Nephron (organoid): ENCODE measurements at regions not wholly inside any gene's neighbourhood (a gene's known extent, or its start where the extent isn't known, plus 50 kb on each side); places are given as distances from the start of the nearest gene placed in this dataset.
A peak's percentile ranks its signal among the peaks of the same experiment; 100 is the strongest.

ENCODE experiments used
- H3K27ac Mint-ChIP-seq, 3 experiments: 2 replicates each; pipeline ENCODE4 v1.8.0; 2020; ENCODE audit warnings: mixed read lengths in 3 of 3, mild to moderate bottlenecking in 2 of 3, moderate library complexity in 1 of 3
- H3K27me3 Mint-ChIP-seq: 2 replicates; pipeline ENCODE4 v1.8.0; 2021; ENCODE audit warnings: low read depth, mild to moderate bottlenecking, moderate library complexity, mixed read lengths
- H3K36me3 Mint-ChIP-seq: 2 replicates; pipeline ENCODE4 v1.8.0; 2020; ENCODE audit warnings: low read depth, mixed read lengths
- H3K4me1 Mint-ChIP-seq: 2 replicates; pipeline ENCODE4 v1.8.0; 2020; ENCODE audit warnings: mixed read lengths
- H3K4me3 Mint-ChIP-seq, 3 experiments: 2 replicates each; pipeline ENCODE4 v1.8.0; 2020; ENCODE audit warnings: mild to moderate bottlenecking in 3 of 3, mixed read lengths in 3 of 3, moderate library complexity in 2 of 3
- H3K9me3 Mint-ChIP-seq: 2 replicates; pipeline ENCODE4 v1.8.0; 2020; ENCODE audit warnings: mixed read lengths
- CTCF ChIP-seq, 3 experiments: fragments of 200-600 bp; sonication (generic); IDR thresholded peaks; one replicate each; pipeline ENCODE4 v1.5.0; 2021; ENCODE audit warnings: antibody characterized with exemption in 3 of 3; ENCODE audit not compliant: unreplicated experiment in 3 of 3

GRCh38 chr11:56932572-56933220, 56.0 kb upstream of the OR5AK2 start:
- no peak for TF ChIP-seq CTCF (IDR thresholded peaks at IDR 0.05; ENCODE audit: unreplicated experiment in 3 of 3)
- H3K4me3 Mint-ChIP-seq: no peak overlapping the region
- H3K27me3 Mint-ChIP-seq: peaks cover 9% of the 10 kb centered on the region
- H3K9me3 Mint-ChIP-seq: no peaks in the 10 kb centered on the region
- H3K36me3 Mint-ChIP-seq: no peaks in the 10 kb centered on the region
- no peaks in the 10 kb centered on the region for H3K4me1 Mint-ChIP-seq
- no peak overlapping the region for H3K27ac Mint-ChIP-seq

GRCh38 chr11:56923116-56923515, 65.6 kb upstream of the OR5AK2 start:
- TF ChIP-seq CTCF (IDR thresholded peaks at IDR 0.05; ENCODE audit: unreplicated experiment in 3 of 3): no peak
- H3K27me3 Mint-ChIP-seq: peaks cover 7% of the 10 kb centered on the region
- H3K4me1 Mint-ChIP-seq: no peaks in the 10 kb centered on the region
- H3K4me3 Mint-ChIP-seq: no peak overlapping the region
- no peaks in the 10 kb centered on the region for H3K36me3 Mint-ChIP-seq
- no peak overlapping the region for H3K27ac Mint-ChIP-seq
- H3K9me3 Mint-ChIP-seq: peaks cover 3% of the 10 kb centered on the region

- H3K36me3 Mint-ChIP-seq: no peaks in the 10 kb centered on the region
- peaks cover 3% of the 10 kb centered on the region for H3K9me3 Mint-ChIP-seq
- no peaks in the 10 kb centered on the region for H3K4me1 Mint-ChIP-seq
- no peak overlapping the region for H3K27ac Mint-ChIP-seq
- peaks cover 7% of the 10 kb centered on the region for H3K27me3 Mint-ChIP-seq
- H3K4me3 Mint-ChIP-seq: no peak overlapping the region
- TF ChIP-seq CTCF (IDR thresholded peaks at IDR 0.05; ENCODE audit: unreplicated experiment in 3 of 3): no peak
Measured at GRCh38 chr11:56922421-56922820, 66.3 kb upstream of the OR5AK2 start.

- Mint-ChIP-seq H3K27me3 (peaks cover 4% of the 10 kb centered on the region), H3K9me3 (peaks cover 8% of the 10 kb centered on the region)
Measured at GRCh38 chr11:56917708-56918400, 70.9 kb upstream of the OR5AK2 start.

GRCh38 chr11:56916587-56916986, 72.1 kb upstream of the OR5AK2 start:
- H3K9me3 Mint-ChIP-seq: peaks cover 8% of the 10 kb centered on the region
- peak overlapping the region; percentile 13 to 51 (median 22) for H3K27ac Mint-ChIP-seq
- TF ChIP-seq CTCF (IDR thresholded peaks at IDR 0.05; ENCODE audit: unreplicated experiment in 3 of 3): no peak
- peaks cover 4% of the 10 kb centered on the region for H3K27me3 Mint-ChIP-seq
- no peaks in the 10 kb centered on the region for H3K36me3 Mint-ChIP-seq
- no peak overlapping the region for H3K4me3 Mint-ChIP-seq
- peaks cover 8% of the 10 kb centered on the region for H3K4me1 Mint-ChIP-seq

More at GRCh38 chr11:56917708-56918400, 70.9 kb upstream of the OR5AK2 start:
- H3K4me1 Mint-ChIP-seq: peaks cover 8% of the 10 kb centered on the region
- H3K36me3 Mint-ChIP-seq: no peaks in the 10 kb centered on the region
- peak overlapping the region in 1 of 3 experiments; percentile 8 for H3K27ac Mint-ChIP-seq
- H3K4me3 Mint-ChIP-seq: no peak overlapping the region
- no peak for TF ChIP-seq CTCF (IDR thresholded peaks at IDR 0.05; ENCODE audit: unreplicated experiment in 3 of 3)
